ENCODE measurements at regions not wholly inside any gene's neighbourhood (a gene's known extent, or its start where the extent isn't known, plus 50 kb on each side); places are given as distances from the start of the nearest gene placed in this dataset.
"Not testable (repeated sequence)": the region's sequence is repeated elsewhere in the genome, so short reads cannot be mapped to it uniquely, and the experiment has no call there.

DNA sequence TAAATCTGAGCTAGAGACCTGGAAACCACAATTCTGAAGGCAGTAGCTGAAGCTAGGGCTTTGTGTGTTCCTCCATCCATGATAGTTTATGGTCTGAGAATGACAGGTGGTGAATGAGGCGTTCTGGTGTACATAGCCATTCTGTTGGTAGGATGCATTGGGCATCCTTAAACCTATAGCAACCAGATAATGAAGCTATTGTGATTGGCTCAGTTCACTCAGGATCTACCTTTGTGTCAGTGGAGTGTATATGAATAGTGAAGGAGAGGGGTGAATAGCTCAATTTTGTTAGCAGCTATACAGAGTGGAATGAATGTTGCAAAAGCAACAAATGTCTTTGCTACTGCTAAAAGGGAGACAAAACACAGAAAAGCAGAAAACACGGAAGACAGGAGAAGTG lies 80.0 kb upstream of the PCDH20 start:
- no CpG with 5 or more reads among the region's 2 CpGs for WGBS (ENCODE audit: insufficient coverage)
- ChIA-PET CTCF (no interaction called here), POLR2A (no interaction called here)
- Histone ChIP-seq H3K36me3 (ENCODE audit: control insufficient read depth in 4 of 4, insufficient read depth in 4 of 4, low read length in 3 of 4) (no peaks in the 10 kb centered on the region), H3K9me3 (ENCODE audit: control extremely low read depth in 1 of 5, control insufficient read depth in 4 of 5, insufficient read depth in 2 of 5, low read depth in 1 of 5, low read length in 4 of 5) (no peaks in the 10 kb centered on the region), H3K4me1 (ENCODE audit: control extremely low read depth in 1 of 4, control insufficient read depth in 4 of 4, insufficient read depth in 4 of 4, low read length in 3 of 4) (no peaks in the 10 kb centered on the region), H3K4me3 (ENCODE audit: control insufficient read depth in 1 of 7, extremely low read depth in 1 of 7, insufficient read depth in 4 of 7, low read depth in 2 of 7, low read length in 6 of 7) (no peak overlapping the region), H3K27ac (ENCODE audit: insufficient read depth in 1 of 2, low read depth in 1 of 2, low read length in 2 of 2, poor library complexity in 1 of 2, severe bottlenecking in 2 of 2) (no peak overlapping the region), H3K27me3 (replicated peaks in 2 of 5; ENCODE audit: control insufficient read depth in 4 of 5, insufficient read depth in 5 of 5, low read length in 4 of 5) (no peaks in the 10 kb centered on the region)
- DNase-seq = no peak

DNA sequence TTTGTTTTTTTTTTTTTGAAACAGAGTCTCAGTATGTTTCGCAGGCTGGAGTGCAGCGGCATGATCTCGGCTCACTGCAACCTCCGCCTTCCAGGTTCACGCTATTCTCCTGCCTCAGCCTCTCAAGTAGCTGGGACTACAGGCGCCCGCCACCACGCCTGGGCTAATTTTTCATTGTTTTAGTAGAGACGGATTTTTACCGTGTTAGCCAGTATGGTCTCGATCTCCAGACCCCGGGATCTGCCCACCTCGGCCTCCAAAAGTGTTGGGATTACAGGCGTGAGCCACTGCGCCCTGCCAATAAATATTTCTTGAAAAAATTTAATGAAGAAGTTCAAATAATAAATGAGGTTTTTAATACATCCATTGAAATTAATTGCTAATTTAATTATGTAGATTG lies 77.9 kb upstream of the PCDH20 start:
- H3K27ac ChIP-seq (ENCODE audit: insufficient read depth in 1 of 2, low read depth in 1 of 2, low read length in 2 of 2, poor library complexity in 1 of 2, severe bottlenecking in 2 of 2); POLR2A ChIA-PET; CTCF ChIA-PET; H3K9me3 ChIP-seq (ENCODE audit: control extremely low read depth in 1 of 5, control insufficient read depth in 4 of 5, insufficient read depth in 2 of 5, low read depth in 1 of 5, low read length in 4 of 5); H3K27me3 ChIP-seq (replicated peaks in 2 of 5; ENCODE audit: control insufficient read depth in 4 of 5, insufficient read depth in 5 of 5, low read length in 4 of 5); DNase-seq; H3K4me1 ChIP-seq (ENCODE audit: control extremely low read depth in 1 of 4, control insufficient read depth in 4 of 4, insufficient read depth in 4 of 4, low read length in 3 of 4); H3K36me3 ChIP-seq (ENCODE audit: control insufficient read depth in 4 of 4, insufficient read depth in 4 of 4, low read length in 3 of 4); H3K4me3 ChIP-seq (ENCODE audit: control insufficient read depth in 1 of 7, extremely low read depth in 1 of 7, insufficient read depth in 4 of 7, low read depth in 2 of 7, low read length in 6 of 7): not testable (repeated sequence)
- WGBS (ENCODE audit: insufficient coverage) = 98% methylated on average over 12 of the region's 15 CpGs

DNA sequence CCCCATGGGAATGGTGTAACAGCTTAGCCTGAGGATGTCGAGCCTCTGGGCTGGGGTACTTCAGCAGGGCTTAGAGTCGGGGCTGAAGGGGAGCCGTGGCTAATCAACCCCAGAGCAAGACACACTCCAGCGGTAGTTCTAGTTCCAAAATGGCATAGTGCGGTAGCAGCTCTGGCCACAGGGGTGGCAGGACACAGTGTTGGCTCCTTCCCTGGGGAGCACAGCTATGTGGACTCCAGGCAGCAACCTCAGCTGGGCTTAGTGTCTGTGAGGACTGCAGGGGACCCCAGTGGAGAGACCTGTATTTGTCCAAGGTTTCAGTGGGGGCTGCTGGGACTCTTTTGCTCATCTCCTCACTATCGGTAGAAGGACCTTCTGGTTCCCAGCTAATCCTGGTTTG lies 70.8 kb upstream of the PCDH20 start:
- ChIA-PET POLR2A (no interaction called here), CTCF (no interaction called here)
- H3K27me3 ChIP-seq (replicated peaks in 2 of 5; ENCODE audit: control insufficient read depth in 4 of 5, insufficient read depth in 5 of 5, low read length in 4 of 5) = no peaks in the 10 kb centered on the region
- no peak overlapping the region for H3K27ac ChIP-seq (ENCODE audit: insufficient read depth in 1 of 2, low read depth in 1 of 2, low read length in 2 of 2, poor library complexity in 1 of 2, severe bottlenecking in 2 of 2)
- WGBS (ENCODE audit: insufficient coverage) = 89% methylated on average over 6 of the region's 6 CpGs
- H3K9me3 ChIP-seq (ENCODE audit: control extremely low read depth in 1 of 5, control insufficient read depth in 4 of 5, insufficient read depth in 2 of 5, low read depth in 1 of 5, low read length in 4 of 5) = peaks cover 0 to 3% (median 0%) of the 10 kb centered on the region in 5 experiments
- no peaks in the 10 kb centered on the region for H3K36me3 ChIP-seq (ENCODE audit: control insufficient read depth in 4 of 4, insufficient read depth in 4 of 4, low read length in 3 of 4)
- H3K4me1 ChIP-seq (ENCODE audit: control extremely low read depth in 1 of 4, control insufficient read depth in 4 of 4, insufficient read depth in 4 of 4, low read length in 3 of 4) = no peaks in the 10 kb centered on the region
- H3K4me3 ChIP-seq (ENCODE audit: control insufficient read depth in 1 of 7, extremely low read depth in 1 of 7, insufficient read depth in 4 of 7, low read depth in 2 of 7, low read length in 6 of 7) = no peak overlapping the region
- DNase-seq = no peak

DNA sequence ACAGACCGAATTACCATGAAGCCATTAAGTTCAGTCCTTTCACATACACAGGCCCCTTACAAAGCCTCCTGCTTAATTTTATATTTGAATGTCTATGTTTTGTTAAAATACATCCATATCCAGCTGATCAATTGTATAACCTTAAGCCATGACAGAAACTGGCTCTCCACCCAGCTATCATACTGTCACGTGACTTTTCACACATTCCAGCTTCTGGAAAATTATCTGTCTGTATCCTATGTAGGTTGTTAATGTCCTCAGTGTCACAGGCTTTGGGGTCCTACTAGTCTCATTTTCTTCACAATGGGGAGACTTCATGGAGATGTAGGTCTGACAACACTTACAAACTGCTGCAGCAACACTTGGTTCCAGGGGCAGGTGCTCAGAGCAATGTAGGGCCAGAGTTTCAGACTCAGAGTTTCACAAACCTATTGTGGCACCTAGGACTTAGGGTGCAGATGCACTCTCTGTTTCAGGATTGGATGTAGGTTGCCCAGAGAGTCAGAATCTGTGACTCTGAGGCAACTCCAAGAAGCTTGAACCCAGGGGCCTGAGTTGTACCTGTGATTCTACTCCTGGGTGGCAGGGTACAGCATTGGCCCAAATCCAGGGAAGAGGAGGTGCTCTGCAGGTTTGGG lies 69.6 kb upstream of the PCDH20 start:
- Histone ChIP-seq H3K36me3 (ENCODE audit: control insufficient read depth in 4 of 4, insufficient read depth in 4 of 4, low read length in 3 of 4) (no peaks in the 10 kb centered on the region), H3K27me3 (replicated peaks in 2 of 5; ENCODE audit: control insufficient read depth in 4 of 5, insufficient read depth in 5 of 5, low read length in 4 of 5) (no peaks in the 10 kb centered on the region), H3K4me3 (ENCODE audit: control insufficient read depth in 1 of 7, extremely low read depth in 1 of 7, insufficient read depth in 4 of 7, low read depth in 2 of 7, low read length in 6 of 7) (no peak overlapping the region), H3K27ac (ENCODE audit: insufficient read depth in 1 of 2, low read depth in 1 of 2, low read length in 2 of 2, poor library complexity in 1 of 2, severe bottlenecking in 2 of 2) (no peak overlapping the region), H3K9me3 (ENCODE audit: control extremely low read depth in 1 of 5, control insufficient read depth in 4 of 5, insufficient read depth in 2 of 5, low read depth in 1 of 5, low read length in 4 of 5) (peaks cover 0 to 3% (median 0%) of the 10 kb centered on the region in 5 experiments), H3K4me1 (ENCODE audit: control extremely low read depth in 1 of 4, control insufficient read depth in 4 of 4, insufficient read depth in 4 of 4, low read length in 3 of 4) (no peaks in the 10 kb centered on the region)
- CTCF ChIA-PET = no interaction called here
- POLR2A ChIA-PET = no interaction called here
- 100% methylated on average over 1 of the region's 2 CpGs for WGBS (ENCODE audit: insufficient coverage)
- no peak for DNase-seq

DNA sequence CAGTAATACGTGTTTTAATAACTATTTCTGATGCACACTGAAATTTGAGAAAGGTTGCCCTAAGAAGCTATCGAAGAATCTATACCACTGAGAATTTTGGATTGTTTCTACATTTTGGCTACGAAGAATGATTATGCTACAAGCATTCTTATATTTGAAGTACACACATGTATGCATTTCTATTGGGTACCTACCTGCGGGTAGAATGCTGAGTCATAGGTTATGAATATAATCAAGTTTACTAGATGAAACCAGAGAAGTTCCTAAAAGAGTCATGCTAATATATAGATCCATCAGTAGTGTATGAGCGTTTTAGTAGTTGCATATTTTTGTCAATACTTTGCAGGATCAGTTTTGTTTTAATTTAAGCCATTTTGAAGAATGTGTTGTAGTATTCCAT lies 62.0 kb upstream of the PCDH20 start:
- H3K27me3 ChIP-seq (replicated peaks in 2 of 5; ENCODE audit: control insufficient read depth in 4 of 5, insufficient read depth in 5 of 5, low read length in 4 of 5) = no peaks in the 10 kb centered on the region
- ChIA-PET POLR2A (no interaction called here), CTCF (no interaction called here)
- no peak overlapping the region for H3K4me3 ChIP-seq (ENCODE audit: control insufficient read depth in 1 of 7, extremely low read depth in 1 of 7, insufficient read depth in 4 of 7, low read depth in 2 of 7, low read length in 6 of 7)
- WGBS (ENCODE audit: insufficient coverage) = 71% methylated on average over 1 of the region's 5 CpGs
- no peaks in the 10 kb centered on the region for H3K36me3 ChIP-seq (ENCODE audit: control insufficient read depth in 4 of 4, insufficient read depth in 4 of 4, low read length in 3 of 4)
- DNase-seq = no peak
- peaks cover 0 to 1% (median 0%) of the 10 kb centered on the region in 5 experiments for H3K9me3 ChIP-seq (ENCODE audit: control extremely low read depth in 1 of 5, control insufficient read depth in 4 of 5, insufficient read depth in 2 of 5, low read depth in 1 of 5, low read length in 4 of 5)
- H3K27ac ChIP-seq (ENCODE audit: insufficient read depth in 1 of 2, low read depth in 1 of 2, low read length in 2 of 2, poor library complexity in 1 of 2, severe bottlenecking in 2 of 2) = no peak overlapping the region
- H3K4me1 ChIP-seq (ENCODE audit: control extremely low read depth in 1 of 4, control insufficient read depth in 4 of 4, insufficient read depth in 4 of 4, low read length in 3 of 4) = no peaks in the 10 kb centered on the region

DNA sequence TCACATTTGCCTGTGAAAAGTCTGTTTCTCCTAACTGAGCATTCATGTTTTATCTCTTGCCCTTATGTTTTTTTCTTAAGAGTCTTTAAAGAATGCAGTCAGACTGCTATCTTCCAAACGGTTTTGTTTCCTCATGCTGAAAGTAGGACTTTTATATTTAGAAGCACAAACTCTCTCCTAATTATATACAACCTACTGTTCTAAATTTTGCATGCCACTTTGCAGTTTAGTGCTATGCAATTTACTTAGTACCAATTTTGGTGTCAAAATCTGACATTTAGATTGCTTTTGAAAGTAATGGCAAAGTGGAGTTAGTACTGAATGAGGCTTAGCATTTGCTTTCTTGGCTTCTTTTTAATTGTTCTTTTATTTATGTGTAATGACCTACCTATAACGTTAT lies 55.1 kb upstream of the PCDH20 start:
- no peaks in the 10 kb centered on the region for H3K9me3 ChIP-seq (ENCODE audit: control extremely low read depth in 1 of 5, control insufficient read depth in 4 of 5, insufficient read depth in 2 of 5, low read depth in 1 of 5, low read length in 4 of 5)
- no peak overlapping the region for H3K4me3 ChIP-seq (ENCODE audit: control insufficient read depth in 1 of 7, extremely low read depth in 1 of 7, insufficient read depth in 4 of 7, low read depth in 2 of 7, low read length in 6 of 7)
- WGBS (ENCODE audit: insufficient coverage) = no CpG with 5 or more reads among the region's 2 CpGs
- no peaks in the 10 kb centered on the region for H3K27me3 ChIP-seq (replicated peaks in 2 of 5; ENCODE audit: control insufficient read depth in 4 of 5, insufficient read depth in 5 of 5, low read length in 4 of 5)
- no peaks in the 10 kb centered on the region for H3K4me1 ChIP-seq (ENCODE audit: control extremely low read depth in 1 of 4, control insufficient read depth in 4 of 4, insufficient read depth in 4 of 4, low read length in 3 of 4)
- CTCF ChIA-PET = no interaction called here
- H3K27ac ChIP-seq (ENCODE audit: insufficient read depth in 1 of 2, low read depth in 1 of 2, low read length in 2 of 2, poor library complexity in 1 of 2, severe bottlenecking in 2 of 2) = no peak overlapping the region
- DNase-seq = no peak
- H3K36me3 ChIP-seq (ENCODE audit: control insufficient read depth in 4 of 4, insufficient read depth in 4 of 4, low read length in 3 of 4) = no peaks in the 10 kb centered on the region
- POLR2A ChIA-PET = no interaction called here

DNA sequence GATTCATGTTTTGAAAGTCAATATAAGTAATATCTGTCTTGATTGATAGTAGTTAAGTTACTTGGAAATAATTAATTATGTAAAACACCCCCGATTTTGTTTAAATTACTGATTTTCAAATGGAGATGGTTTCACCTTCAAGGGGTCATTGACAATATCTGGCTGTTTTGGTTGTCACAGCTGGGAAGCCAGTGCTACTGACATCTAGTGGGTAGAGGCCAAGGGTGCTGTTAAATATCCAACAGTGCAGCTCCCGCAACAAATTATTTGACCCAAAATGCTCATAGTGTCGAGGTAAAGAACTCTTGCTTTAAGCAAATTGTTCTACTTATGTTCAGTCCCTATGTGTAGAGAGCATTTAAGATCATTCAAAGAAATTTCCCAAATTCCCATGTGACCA lies 50.6 kb upstream of the PCDH20 start:
- ChIA-PET POLR2A (interaction anchor here (0.5 kb wide), 1 partner anchor 31 kb away, joined by 4 read pairs; no protein-coding TSS in a partner anchor), CTCF (no interaction called here)
- DNase-seq = peak in 2 of 3 donors; percentile 1 to 5
- H3K4me1 ChIP-seq (ENCODE audit: control extremely low read depth in 1 of 4, control insufficient read depth in 4 of 4, insufficient read depth in 4 of 4, low read length in 3 of 4) = no peaks in the 10 kb centered on the region
- no peaks in the 10 kb centered on the region for H3K9me3 ChIP-seq (ENCODE audit: control extremely low read depth in 1 of 5, control insufficient read depth in 4 of 5, insufficient read depth in 2 of 5, low read depth in 1 of 5, low read length in 4 of 5)
- no peak overlapping the region for H3K27ac ChIP-seq (ENCODE audit: insufficient read depth in 1 of 2, low read depth in 1 of 2, low read length in 2 of 2, poor library complexity in 1 of 2, severe bottlenecking in 2 of 2)
- 81% methylated on average over 2 of the region's 3 CpGs for whole genome bisulfite sequencing (ENCODE audit: insufficient coverage)
- no peaks in the 10 kb centered on the region for H3K36me3 ChIP-seq (ENCODE audit: control insufficient read depth in 4 of 4, insufficient read depth in 4 of 4, low read length in 3 of 4)
- no peaks in the 10 kb centered on the region for H3K27me3 ChIP-seq (replicated peaks in 2 of 5; ENCODE audit: control insufficient read depth in 4 of 5, insufficient read depth in 5 of 5, low read length in 4 of 5)
- H3K4me3 ChIP-seq (ENCODE audit: control insufficient read depth in 1 of 7, extremely low read depth in 1 of 7, insufficient read depth in 4 of 7, low read depth in 2 of 7, low read length in 6 of 7) = no peak overlapping the region
